HG02885 (cell line): ENCODE measurements at regions not wholly inside any gene's neighbourhood (a gene's known extent, or its start where the extent isn't known, plus 50 kb on each side); places are given as distances from the start of the nearest gene placed in this dataset.

Experiments
- ATAC-seq: cut with Tn5 transposase; IDR thresholded peaks from one replicate; pipeline ENCODE4 v1.9.1; 2021; ENCODE audit warnings: mild to moderate bottlenecking; ENCODE audit not compliant: unreplicated experiment, poor library complexity

DNA sequence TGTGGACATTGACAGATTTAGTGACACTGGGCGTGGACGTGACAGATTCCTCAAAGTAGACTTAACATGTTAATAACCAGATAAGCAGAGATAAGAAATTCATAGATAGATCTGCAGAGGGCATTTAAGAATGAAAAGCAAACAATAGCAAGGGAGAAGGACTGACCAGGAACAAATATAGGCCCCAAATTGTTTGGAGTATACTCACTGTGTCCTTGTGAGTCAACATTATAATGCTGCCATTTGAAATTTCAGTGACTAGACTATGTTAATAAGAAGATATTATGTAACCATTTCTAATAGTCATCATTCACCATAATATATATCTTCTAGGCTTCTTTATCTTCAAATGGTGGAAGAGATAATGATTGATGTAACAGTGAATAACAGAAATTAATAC lies 78.1 kb upstream of the SLC38A11 start:
- no peak for ATAC-seq

DNA sequence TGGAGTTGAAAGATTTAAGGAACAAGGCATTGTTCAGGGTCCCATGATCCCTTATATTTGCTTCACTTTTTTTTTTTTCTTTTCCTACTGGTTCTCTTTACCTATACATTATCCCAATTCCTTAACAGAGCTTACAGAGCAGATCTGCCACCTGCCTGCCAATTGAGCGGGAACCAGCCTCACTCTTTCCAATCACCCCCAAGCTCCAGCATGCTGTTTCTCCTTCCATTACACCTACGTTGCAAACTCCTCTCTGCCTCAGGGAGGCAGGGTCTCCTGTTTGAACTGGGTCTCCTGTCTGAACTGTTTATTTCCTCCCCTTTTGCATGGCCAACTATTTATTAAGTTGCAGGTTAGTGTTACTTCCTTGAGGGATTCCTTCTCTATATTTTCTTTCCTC lies 77.2 kb upstream of the SLC38A11 start:
- ATAC-seq: no peak

DNA sequence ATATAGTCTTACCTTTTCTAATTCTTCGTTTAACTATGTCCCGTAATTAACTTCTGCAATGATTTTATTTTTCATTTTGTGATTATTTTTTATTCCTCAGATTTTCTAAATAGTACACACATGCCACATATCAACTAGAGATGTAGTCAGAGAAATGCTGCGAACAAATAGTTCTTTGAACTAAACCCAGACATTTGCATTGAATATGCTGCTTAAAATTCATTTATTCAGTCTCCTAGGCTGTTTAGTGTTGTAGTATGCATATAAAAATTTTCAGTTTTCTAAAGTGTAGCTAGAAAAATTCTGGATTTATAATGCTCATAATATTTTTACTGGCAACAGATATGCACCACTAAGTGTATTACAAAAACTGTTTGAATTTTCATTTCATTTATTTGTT lies 68.9 kb upstream of the SLC38A11 start:
- no peak for ATAC-seq

DNA sequence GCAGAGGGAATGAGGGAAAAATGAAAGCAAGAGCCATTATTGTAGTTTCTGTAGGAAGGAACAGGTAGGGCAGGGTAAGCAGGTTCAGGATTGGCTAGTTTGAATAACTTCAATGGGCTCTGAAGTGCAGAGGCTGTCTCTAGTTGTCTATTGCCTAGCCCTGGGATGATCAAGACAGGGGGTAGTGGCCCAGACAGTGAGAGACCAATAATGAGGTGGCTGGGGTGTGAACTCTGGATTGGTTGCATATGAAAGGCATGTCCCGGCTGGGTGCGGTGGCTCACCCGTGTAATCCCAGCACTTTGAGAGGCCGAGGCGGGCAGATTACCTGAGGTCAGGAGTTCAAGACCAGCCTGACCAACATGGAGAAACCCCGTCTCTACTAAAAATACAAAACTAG lies 67.5 kb upstream of the SLC38A11 start:
- no peak for ATAC-seq

DNA sequence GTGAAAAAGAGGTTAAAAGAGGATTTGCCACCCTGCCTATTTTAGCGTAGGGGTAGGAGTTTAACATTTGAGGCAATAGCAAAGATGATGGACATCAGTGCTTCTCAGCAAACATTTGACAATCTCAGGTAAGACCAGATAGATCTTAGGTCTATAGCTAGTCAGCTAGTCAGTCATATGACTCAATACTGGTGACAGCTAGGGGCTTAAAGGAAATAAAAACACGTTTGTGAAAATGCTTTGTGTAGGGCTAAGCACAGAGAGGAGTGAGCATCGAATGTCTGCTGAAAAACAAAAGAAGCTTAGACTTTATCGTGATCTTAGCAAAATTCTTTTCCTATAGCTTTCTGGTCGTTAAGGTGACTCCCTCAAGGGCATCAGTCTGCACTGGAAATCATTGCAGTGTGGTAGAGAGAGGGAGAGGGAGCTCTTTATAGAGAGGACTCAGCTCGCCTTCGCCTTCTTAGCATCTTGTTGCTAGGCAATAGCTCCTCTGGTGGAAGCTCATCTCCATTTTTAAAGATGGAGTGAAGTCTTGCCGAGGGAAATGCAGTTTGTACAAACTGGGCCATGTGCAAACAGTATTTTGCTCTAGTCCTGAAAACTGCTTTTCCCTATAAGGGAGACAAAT lies 62.8 kb upstream of the SLC38A11 start:
- ATAC-seq: no peak

DNA sequence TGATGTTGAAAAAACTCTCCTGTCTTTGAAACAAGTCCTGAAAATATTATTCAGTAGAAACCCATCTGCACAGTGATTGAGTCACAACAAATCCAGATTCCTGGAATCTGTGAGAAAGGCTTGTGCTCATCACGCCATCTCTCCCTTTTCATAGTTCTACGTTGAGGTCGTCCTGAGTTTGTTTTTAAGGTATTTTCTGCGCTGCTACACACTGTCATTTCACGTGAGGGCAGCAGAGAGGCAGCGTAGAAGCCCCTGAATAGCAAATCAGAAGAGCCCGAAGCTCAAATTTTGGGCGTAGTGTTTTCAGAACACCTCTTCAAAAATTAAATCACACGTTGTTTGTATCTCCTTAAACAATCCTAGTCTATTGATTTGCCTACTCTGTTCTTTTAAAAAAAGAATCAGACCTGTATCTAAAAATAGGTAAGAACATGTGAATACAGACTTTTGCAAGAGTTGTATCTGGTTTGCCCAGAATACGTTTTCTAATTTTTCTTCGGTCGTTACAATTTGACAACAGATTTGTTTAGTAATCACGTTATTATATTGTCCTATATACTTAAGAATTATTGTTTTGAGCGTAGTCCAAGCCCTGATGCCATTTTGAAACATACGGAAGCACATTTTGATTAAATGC lies 61.6 kb upstream of the SLC38A11 start:
- ATAC-seq: peak; percentile 68

DNA sequence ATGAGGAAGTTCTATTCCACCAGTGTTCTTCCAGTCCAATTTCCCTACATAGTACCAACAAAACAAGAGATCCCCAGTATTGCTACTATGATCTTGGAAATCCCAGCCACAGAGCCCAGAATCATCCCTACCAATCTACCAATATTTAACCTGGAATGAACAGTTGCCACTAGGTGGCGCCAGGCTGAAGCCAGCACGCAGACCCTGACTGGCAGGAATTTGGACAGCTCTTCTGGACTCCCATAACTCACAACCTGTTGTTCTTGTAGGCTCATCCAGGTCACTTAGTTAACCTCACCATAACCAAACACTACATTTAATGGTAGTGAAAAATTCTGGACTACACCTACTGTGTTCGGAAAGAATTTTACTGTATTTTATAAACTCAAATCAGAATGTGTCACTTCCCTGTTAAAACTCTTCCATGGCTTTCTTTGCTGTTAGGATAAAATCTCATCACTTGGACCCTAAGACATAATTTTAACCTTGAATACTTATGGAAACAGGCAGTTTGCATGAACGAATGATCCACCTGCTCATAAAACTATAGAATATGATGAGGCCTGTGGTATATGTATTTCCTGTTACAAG lies 59.8 kb upstream of the SLC38A11 start:
- ATAC-seq: peak; percentile 76

DNA sequence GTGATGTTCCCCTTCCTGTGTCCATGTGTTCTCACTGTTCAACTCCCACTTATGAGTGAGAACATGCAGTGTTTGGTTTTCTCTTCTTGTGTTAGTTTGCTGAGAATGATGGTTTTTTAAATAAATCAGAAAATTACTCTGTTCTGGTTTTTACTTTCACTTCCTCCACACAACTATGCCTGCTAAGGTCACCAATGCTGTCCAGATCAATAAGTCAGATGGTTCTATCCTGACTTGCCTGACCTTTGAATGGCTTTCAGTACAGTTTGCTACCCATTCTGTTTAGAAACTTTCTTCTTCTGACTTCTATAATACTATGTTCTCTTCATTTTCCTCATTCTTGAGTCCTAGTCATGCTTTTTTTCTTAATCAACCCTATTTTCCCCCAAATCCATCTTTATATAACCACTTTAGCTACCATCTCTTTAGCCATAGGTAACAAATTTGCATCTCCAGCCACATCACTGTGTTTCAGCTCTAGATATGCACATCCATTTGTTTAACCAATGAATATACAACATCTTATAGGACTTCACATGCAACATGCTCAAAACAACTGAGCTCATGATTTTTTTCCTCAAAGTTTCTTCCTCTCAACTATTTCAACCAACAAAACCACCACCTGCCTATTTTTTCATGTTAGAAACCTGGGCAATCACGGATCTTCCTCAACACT lies 58.8 kb upstream of the SLC38A11 start:
- peak; percentile 65 for ATAC-seq

DNA sequence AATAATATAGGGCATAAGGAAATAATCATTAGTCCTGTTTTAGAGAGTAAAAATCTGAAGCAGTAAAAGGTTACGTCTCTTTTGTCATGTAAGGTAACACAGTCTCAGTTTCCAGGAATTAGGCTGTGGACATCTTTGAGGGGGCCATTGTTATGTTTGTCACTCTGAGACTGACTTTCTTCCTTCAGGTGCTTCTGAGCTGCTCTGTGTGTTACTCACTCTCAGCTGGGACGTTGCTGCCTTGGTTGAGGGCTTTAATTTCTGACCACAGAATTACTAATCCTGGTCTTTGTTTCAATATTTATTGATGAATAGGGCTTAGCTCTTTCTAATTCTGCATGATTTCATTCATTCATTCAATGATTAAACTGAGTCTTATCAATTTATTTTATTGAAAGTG lies 55.9 kb upstream of the SLC38A11 start:
- ATAC-seq: no peak

DNA sequence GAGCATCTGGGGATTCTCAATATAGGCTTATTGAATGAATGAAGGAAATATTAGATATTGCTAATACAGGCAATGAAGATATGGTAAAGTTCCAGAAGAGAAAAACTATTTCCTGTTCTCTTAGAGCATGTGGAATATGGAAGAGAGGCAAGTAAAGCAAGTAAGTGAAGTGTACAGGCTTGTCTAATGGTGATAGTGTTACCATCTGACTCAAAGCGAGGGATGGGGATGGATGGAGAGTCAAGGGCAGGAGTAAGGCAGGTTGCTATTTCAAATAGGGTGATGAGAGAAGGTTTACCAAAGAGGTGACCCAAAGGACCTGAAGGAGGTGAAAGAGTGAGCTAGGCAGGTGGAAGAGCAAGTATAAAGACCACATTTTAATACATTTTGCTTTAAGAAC lies 55.2 kb upstream of the SLC38A11 start:
- no peak for ATAC-seq

DNA sequence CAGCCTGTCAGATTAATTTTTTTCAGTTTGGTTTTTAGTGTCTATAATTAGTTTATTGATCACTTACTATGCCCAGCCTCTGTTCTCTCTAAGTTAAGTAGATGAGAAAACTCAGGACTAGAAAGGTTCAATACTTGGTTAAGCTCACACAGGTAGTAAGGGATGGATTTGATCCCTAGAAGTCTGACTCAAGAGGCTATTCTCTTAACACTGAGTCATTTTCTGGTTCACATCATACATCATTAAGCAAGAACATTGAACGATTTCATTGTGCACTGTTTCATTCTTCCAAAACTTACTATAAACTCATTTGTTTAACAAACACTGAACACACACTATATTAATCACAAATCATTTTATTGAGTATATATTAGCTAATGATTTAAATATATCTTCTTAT lies 54.1 kb upstream of the SLC38A11 start:
- ATAC-seq: no peak

DNA sequence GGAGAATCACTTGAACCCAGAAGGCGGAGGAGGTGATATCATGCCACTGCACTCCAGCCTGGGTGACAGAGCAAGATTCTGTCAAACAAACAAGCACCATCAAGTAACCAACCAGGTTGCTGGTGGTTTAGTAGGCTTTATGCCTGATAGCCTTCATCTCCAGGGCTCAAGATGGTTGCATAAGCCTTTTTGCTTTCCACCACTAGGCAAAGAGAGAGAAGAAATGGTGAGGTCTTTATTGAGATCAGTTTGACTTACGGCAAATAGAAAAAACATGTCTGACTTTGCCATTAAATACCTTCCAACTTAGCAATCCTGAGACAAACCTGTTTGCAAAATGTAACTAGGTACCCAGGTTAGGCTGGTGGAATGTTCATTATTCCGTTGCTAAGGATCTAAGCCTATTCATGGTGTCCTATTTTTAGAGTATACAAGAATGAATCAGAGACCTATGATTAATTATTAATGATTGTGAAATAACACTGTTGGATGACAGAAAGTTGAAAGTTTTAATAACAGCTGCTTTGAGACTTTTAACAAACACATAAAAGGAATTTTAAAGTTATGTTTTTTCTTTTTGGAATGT lies 53.5 kb upstream of the SLC38A11 start:
- ATAC-seq: no peak

DNA sequence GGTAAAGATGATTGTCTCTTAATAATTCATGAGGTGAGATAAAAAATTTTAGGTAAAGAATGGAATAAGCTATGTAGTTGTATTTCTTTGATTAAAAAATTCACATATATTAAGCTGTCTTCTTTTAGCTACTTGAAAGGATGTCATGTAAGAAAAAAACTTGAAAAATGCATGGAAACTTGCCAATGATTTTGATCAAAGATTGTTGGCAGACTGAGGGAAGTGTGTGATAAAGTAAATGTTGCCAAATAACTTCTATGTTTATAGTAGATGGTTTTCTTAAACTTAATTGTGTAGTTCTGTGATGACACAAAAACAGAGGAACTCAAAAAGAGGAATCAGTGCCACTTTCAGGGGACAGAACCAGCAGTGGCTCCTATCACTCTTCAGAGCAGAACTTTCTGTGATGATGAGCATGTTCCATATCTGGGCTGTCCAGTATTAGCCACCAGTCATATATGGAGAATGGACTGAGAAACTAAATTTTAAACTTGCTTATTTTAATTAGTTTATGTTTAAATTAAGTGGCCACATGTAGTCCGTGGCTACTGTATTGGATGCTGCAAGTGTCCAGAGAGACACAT lies 51.9 kb upstream of the SLC38A11 start:
- ATAC-seq: no peak
